HepG2 (cell line): ENCODE measurements at regions not wholly inside any gene's neighbourhood (a gene's known extent, or its start where the extent isn't known, plus 50 kb on each side); places are given as distances from the start of the nearest gene placed in this dataset.

Experiments used
- CCDC6 ChIP-seq: sonication (generic); formaldehyde crosslinking; IDR thresholded peaks from 2 replicates; pipeline ENCODE4 v1.8.1; 2022; ENCODE audit warnings: mild to moderate bottlenecking, missing genetic modification reagents, moderate library complexity
- EZH2 ChIP-seq: conservative IDR thresholded peaks from 2 replicates; pipeline ENCODE4 v1.6.1; 2012; ENCODE audit warnings: mild to moderate bottlenecking, low read depth, low read length, moderate library complexity
- MAFK ChIP-seq, 2 experiments: IDR thresholded peaks in 1 of 2; conservative IDR thresholded peaks in 1 of 2; 2 replicates each; pipeline ENCODE4 v1.6.1; 2011; ENCODE audit warnings: improper control_type of control experiment in 2 of 2, low read length in 2 of 2
- NFE2L1 ChIP-seq: sonication (generic); formaldehyde crosslinking; IDR thresholded peaks from 2 replicates; pipeline ENCODE4 v1.4.0; 2020; ENCODE audit warnings: missing genetic modification reagents, mild to moderate bottlenecking, borderline replicate concordance
- PHF21A ChIP-seq: sonication (generic); formaldehyde crosslinking; IDR thresholded peaks from 2 replicates; pipeline ENCODE4 v1.5.0; 2020; ENCODE audit warnings: mild to moderate bottlenecking, missing genetic modification reagents
- SALL2 ChIP-seq: sonication (generic); formaldehyde crosslinking; IDR thresholded peaks from 2 replicates; pipeline ENCODE4 v1.8.1; 2023; ENCODE audit warnings: mild to moderate bottlenecking, missing genetic modification reagents, inconsistent platforms
- SAP130 ChIP-seq: IDR thresholded peaks from 2 replicates; pipeline ENCODE4 v1.6.1; 2016; ENCODE audit warnings: low read depth
- SRF ChIP-seq: IDR thresholded peaks from 2 replicates; pipeline ENCODE4 v1.6.1; 2011; ENCODE audit warnings: mild to moderate bottlenecking, low read depth, low read length, moderate library complexity
- ZFP37 ChIP-seq: sonication (generic); formaldehyde crosslinking; IDR thresholded peaks from 2 replicates; pipeline ENCODE4 v1.4.0; 2020; ENCODE audit warnings: missing genetic modification reagents, borderline replicate concordance
- TF ChIP-seq, protein P1 (sequence below): fragments of 450-650 bp; IDR thresholded peaks from 2 replicates; pipeline ENCODE4 v1.6.1; 2017; ENCODE audit warnings: mild to moderate bottlenecking
- TF ChIP-seq, protein P2 (sequence below): IDR thresholded peaks from 2 replicates; pipeline ENCODE4 v1.6.1; 2012; ENCODE audit warnings: inconsistent platforms
- TF ChIP-seq, protein P3 (sequence below): sonication (generic); formaldehyde crosslinking; IDR thresholded peaks from 2 replicates; pipeline ENCODE4 v1.5.1; 2020; ENCODE audit warnings: mild to moderate bottlenecking, missing genetic modification reagents, borderline replicate concordance
- TF ChIP-seq, protein P4 (sequence below), 2 experiments: sonication (generic) in 1 of 2; formaldehyde crosslinking in 1 of 2; IDR thresholded peaks; 2 replicates each; pipeline versions ENCODE4 v1.4.0 to v1.6.1; 2018 to 2020; ENCODE audit warnings: missing genetic modification reagents in 2 of 2, borderline replicate concordance in 1 of 2, low read depth in 1 of 2, mild to moderate bottlenecking in 1 of 2, missing biosample characterization in 1 of 2
- TF ChIP-seq, protein P5 (sequence below): sonication (generic); formaldehyde crosslinking; IDR thresholded peaks from 2 replicates; pipeline ENCODE4 v1.4.0; 2020; ENCODE audit warnings: missing genetic modification reagents

DNA sequence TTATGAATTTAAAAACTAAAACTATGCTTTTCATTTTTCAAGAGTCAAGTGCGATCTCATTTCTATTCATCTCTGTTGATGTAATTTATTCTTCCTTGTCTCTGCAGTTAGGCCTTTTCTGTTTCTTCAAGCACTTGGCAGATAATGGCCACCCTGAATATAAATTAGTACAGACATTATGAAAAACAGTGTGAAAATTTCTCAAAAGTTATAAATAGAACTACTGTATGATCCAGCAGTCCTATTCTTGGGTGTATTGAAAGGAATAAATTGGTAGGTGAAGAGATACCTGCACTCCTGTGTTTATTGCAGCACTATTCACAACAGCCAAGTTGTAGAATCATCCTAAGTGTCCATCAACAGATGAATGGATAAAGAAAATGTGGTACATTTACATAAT is 248.3 kb downstream of the DOK5 start:
- TF ChIP-seq, protein P1, sequence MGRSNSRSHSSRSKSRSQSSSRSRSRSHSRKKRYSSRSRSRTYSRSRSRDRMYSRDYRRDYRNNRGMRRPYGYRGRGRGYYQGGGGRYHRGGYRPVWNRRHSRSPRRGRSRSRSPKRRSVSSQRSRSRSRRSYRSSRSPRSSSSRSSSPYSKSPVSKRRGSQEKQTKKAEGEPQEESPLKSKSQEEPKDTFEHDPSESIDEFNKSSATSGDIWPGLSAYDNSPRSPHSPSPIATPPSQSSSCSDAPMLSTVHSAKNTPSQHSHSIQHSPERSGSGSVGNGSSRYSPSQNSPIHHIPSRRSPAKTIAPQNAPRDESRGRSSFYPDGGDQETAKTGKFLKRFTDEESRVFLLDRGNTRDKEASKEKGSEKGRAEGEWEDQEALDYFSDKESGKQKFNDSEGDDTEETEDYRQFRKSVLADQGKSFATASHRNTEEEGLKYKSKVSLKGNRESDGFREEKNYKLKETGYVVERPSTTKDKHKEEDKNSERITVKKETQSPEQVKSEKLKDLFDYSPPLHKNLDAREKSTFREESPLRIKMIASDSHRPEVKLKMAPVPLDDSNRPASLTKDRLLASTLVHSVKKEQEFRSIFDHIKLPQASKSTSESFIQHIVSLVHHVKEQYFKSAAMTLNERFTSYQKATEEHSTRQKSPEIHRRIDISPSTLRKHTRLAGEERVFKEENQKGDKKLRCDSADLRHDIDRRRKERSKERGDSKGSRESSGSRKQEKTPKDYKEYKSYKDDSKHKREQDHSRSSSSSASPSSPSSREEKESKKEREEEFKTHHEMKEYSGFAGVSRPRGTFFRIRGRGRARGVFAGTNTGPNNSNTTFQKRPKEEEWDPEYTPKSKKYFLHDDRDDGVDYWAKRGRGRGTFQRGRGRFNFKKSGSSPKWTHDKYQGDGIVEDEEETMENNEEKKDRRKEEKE, result no peak
- TF ChIP-seq, protein P2, sequence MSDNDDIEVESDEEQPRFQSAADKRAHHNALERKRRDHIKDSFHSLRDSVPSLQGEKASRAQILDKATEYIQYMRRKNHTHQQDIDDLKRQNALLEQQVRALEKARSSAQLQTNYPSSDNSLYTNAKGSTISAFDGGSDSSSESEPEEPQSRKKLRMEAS, result no peak
- TF ChIP-seq SAP130 (CRISPR knock-in tag) (no peak), SALL2 (no peak), ZFP37 (CRISPR knock-in tag) (no peak), NFE2L1 (CRISPR knock-in tag) (no peak), MAFK (conservative IDR thresholded peaks at IDR 0.05 in 1 of 2, IDR thresholded peaks at IDR 0.05 in 1 of 2; ENCODE audit: low read length in 2 of 2) (no peak), PHF21A (no peak), CCDC6 (CRISPR knock-in tag) (no peak), SRF (no peak), EZH2 (no peak)
- TF ChIP-seq, protein P3, sequence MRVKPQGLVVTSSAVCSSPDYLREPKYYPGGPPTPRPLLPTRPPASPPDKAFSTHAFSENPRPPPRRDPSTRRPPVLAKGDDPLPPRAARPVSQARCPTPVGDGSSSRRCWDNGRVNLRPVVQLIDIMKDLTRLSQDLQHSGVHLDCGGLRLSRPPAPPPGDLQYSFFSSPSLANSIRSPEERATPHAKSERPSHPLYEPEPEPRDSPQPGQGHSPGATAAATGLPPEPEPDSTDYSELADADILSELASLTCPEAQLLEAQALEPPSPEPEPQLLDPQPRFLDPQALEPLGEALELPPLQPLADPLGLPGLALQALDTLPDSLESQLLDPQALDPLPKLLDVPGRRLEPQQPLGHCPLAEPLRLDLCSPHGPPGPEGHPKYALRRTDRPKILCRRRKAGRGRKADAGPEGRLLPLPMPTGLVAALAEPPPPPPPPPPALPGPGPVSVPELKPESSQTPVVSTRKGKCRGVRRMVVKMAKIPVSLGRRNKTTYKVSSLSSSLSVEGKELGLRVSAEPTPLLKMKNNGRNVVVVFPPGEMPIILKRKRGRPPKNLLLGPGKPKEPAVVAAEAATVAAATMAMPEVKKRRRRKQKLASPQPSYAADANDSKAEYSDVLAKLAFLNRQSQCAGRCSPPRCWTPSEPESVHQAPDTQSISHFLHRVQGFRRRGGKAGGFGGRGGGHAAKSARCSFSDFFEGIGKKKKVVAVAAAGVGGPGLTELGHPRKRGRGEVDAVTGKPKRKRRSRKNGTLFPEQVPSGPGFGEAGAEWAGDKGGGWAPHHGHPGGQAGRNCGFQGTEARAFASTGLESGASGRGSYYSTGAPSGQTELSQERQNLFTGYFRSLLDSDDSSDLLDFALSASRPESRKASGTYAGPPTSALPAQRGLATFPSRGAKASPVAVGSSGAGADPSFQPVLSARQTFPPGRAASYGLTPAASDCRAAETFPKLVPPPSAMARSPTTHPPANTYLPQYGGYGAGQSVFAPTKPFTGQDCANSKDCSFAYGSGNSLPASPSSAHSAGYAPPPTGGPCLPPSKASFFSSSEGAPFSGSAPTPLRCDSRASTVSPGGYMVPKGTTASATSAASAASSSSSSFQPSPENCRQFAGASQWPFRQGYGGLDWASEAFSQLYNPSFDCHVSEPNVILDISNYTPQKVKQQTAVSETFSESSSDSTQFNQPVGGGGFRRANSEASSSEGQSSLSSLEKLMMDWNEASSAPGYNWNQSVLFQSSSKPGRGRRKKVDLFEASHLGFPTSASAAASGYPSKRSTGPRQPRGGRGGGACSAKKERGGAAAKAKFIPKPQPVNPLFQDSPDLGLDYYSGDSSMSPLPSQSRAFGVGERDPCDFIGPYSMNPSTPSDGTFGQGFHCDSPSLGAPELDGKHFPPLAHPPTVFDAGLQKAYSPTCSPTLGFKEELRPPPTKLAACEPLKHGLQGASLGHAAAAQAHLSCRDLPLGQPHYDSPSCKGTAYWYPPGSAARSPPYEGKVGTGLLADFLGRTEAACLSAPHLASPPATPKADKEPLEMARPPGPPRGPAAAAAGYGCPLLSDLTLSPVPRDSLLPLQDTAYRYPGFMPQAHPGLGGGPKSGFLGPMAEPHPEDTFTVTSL (CRISPR knock-in tag), result no peak
- TF ChIP-seq, protein P4, sequence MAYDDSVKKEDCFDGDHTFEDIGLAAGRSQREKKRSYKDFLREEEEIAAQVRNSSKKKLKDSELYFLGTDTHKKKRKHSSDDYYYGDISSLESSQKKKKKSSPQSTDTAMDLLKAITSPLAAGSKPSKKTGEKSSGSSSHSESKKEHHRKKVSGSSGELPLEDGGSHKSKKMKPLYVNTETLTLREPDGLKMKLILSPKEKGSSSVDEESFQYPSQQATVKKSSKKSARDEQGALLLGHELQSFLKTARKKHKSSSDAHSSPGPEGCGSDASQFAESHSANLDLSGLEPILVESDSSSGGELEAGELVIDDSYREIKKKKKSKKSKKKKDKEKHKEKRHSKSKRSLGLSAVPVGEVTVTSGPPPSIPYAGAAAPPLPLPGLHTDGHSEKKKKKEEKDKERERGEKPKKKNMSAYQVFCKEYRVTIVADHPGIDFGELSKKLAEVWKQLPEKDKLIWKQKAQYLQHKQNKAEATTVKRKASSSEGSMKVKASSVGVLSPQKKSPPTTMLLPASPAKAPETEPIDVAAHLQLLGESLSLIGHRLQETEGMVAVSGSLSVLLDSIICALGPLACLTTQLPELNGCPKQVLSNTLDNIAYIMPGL (CRISPR knock-in tag; IDR thresholded peaks at IDR 0.05; ENCODE audit: borderline replicate concordance in 1 of 2, low read depth in 1 of 2), result no peak
- TF ChIP-seq, protein P5, sequence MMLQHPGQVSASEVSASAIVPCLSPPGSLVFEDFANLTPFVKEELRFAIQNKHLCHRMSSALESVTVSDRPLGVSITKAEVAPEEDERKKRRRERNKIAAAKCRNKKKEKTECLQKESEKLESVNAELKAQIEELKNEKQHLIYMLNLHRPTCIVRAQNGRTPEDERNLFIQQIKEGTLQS (CRISPR knock-in tag), result no peak
